Activated CD4-positive, alpha-beta T cell treated with anti-CD3 and anti-CD28 coated beads, Interleukin-2, amount 10 ng/mL, durations not matched to agents 24 days and 14 days (primary cell): ENCODE measurements at regions not wholly inside any gene's neighbourhood (a gene's known extent, or its start where the extent isn't known, plus 50 kb on each side); places are given as distances from the start of the nearest gene placed in this dataset.
"Not testable (repeated sequence)": the region's sequence is repeated elsewhere in the genome, so short reads cannot be mapped to it uniquely, and the experiment has no call there.

ENCODE experiments used
- DNase-seq: peaks from one replicate; pipeline ENCODE4 v3.0.0; 2022
- H3K27ac Mint-ChIP-seq: one replicate; pipeline ENCODE4 v1.8.0; 2022; ENCODE audit warnings: mild to moderate bottlenecking, mixed read lengths
- H3K27me3 Mint-ChIP-seq: one replicate; pipeline ENCODE4 v1.8.0; 2022; ENCODE audit warnings: mixed read lengths
- H3K36me3 Mint-ChIP-seq: one replicate; pipeline ENCODE4 v1.8.0; 2022; ENCODE audit warnings: low read depth, mild to moderate bottlenecking, mixed read lengths
- H3K4me1 Mint-ChIP-seq: one replicate; pipeline ENCODE4 v1.8.0; 2021; ENCODE audit warnings: mixed read lengths
- H3K4me3 Mint-ChIP-seq: one replicate; pipeline ENCODE4 v1.8.0; 2022; ENCODE audit warnings: mild to moderate bottlenecking, moderate library complexity, mixed read lengths
- H3K9me3 Mint-ChIP-seq: one replicate; pipeline ENCODE4 v1.8.0; 2021; ENCODE audit warnings: mixed read lengths
- intact Hi-C: fragments of 100-400 bp; cut with micrococcal nuclease; formaldehyde crosslinking; loops from one replicate; pipeline ENCODE4 v1.15.1; 2023

GRCh38 chr9:94033383-94033782 is 50.9 kb upstream of the PTPDC1 start:
- Mint-ChIP-seq H3K27me3 (peaks cover 10% of the 10 kb centered on the region), H3K4me3 (no peak overlapping the region), H3K27ac (no peak overlapping the region), H3K9me3 (peaks cover 8% of the 10 kb centered on the region), H3K36me3 (peaks cover 4% of the 10 kb centered on the region), H3K4me1 (peaks cover 18% of the 10 kb centered on the region)
- no peak for DNase-seq
- intact Hi-C loops, result no loop called here

- intact Hi-C loops, result loop anchor here (2.0 kb wide), 1 partner anchor 135 kb away; no protein-coding TSS in a partner anchor
- peaks cover 18% of the 10 kb centered on the region for H3K4me1 Mint-ChIP-seq
These were observed 52.3 kb upstream of the PTPDC1 start for GRCh38 chr9:94031946-94032345.

GRCh38 chr9:94031380-94031779 is 52.9 kb upstream of the PTPDC1 start:
- Mint-ChIP-seq H3K9me3 (peaks cover 10% of the 10 kb centered on the region), H3K4me3 (peak overlapping the region; percentile 100), H3K27ac (peak overlapping the region; percentile 64), H3K27me3 (peaks cover 8% of the 10 kb centered on the region), H3K36me3 (peaks cover 2% of the 10 kb centered on the region), H3K4me1 (peaks cover 18% of the 10 kb centered on the region)
- DNase-seq, result no peak
- intact Hi-C loops, result loop anchor here (2.0 kb wide), 1 partner anchor 135 kb away; no protein-coding TSS in a partner anchor

More at GRCh38 chr9:94031946-94032345, 52.3 kb upstream of the PTPDC1 start:
- Mint-ChIP-seq H3K27me3 (peaks cover 10% of the 10 kb centered on the region), H3K27ac (no peak overlapping the region), H3K9me3 (peaks cover 10% of the 10 kb centered on the region), H3K36me3 (peaks cover 2% of the 10 kb centered on the region), H3K4me3 (no peak overlapping the region)
- no peak for DNase-seq

GRCh38 chr9:94030318-94031179 is 53.7 kb upstream of the PTPDC1 start:
- peak; percentile 95 for DNase-seq
- H3K27me3 Mint-ChIP-seq, result peaks cover 8% of the 10 kb centered on the region
- H3K4me3 Mint-ChIP-seq, result peak overlapping the region; percentile 100
- peaks cover 18% of the 10 kb centered on the region for H3K4me1 Mint-ChIP-seq
- intact Hi-C loops, result loop anchor here (2.0 kb wide), 1 partner anchor 136 kb away; no protein-coding TSS in a partner anchor
- peaks cover 10% of the 10 kb centered on the region for H3K9me3 Mint-ChIP-seq
- H3K36me3 Mint-ChIP-seq, result peaks cover 2% of the 10 kb centered on the region
- H3K27ac Mint-ChIP-seq, result peak overlapping the region; percentile 97

GRCh38 chr9:94029932-94030317 is 54.3 kb upstream of the PTPDC1 start:
- Mint-ChIP-seq H3K36me3 (peaks cover 2% of the 10 kb centered on the region), H3K27ac (peak overlapping the region; percentile 97), H3K27me3 (peaks cover 7% of the 10 kb centered on the region), H3K4me1 (peaks cover 18% of the 10 kb centered on the region), H3K4me3 (peak overlapping the region; percentile 100), H3K9me3 (peaks cover 12% of the 10 kb centered on the region)
- intact Hi-C loops, result loop anchor here (2.0 kb wide), 1 partner anchor 137 kb away; no protein-coding TSS in a partner anchor
- no peak for DNase-seq

- H3K27ac Mint-ChIP-seq, result no peak overlapping the region
- peaks cover 2% of the 10 kb centered on the region for H3K36me3 Mint-ChIP-seq
These were observed 57.4 kb upstream of the PTPDC1 start for GRCh38 chr9:94026816-94027215.

GRCh38 chr9:94022476-94022875 is 61.8 kb upstream of the PTPDC1 start:
- H3K4me3 Mint-ChIP-seq, H3K4me1 Mint-ChIP-seq, intact Hi-C loops, H3K27me3 Mint-ChIP-seq, H3K27ac Mint-ChIP-seq, H3K36me3 Mint-ChIP-seq, DNase-seq: not testable (repeated sequence)
- peaks cover 10% of the 10 kb centered on the region for H3K9me3 Mint-ChIP-seq

More at GRCh38 chr9:94026816-94027215, 57.4 kb upstream of the PTPDC1 start:
- no peak for DNase-seq
- Mint-ChIP-seq H3K9me3 (peaks cover 18% of the 10 kb centered on the region), H3K27me3 (peaks cover 6% of the 10 kb centered on the region), H3K4me3 (no peak overlapping the region), H3K4me1 (peaks cover 18% of the 10 kb centered on the region)
- intact Hi-C loops, result no loop called here

- H3K27me3 Mint-ChIP-seq, H3K36me3 Mint-ChIP-seq, H3K27ac Mint-ChIP-seq, DNase-seq, H3K4me1 Mint-ChIP-seq, intact Hi-C loops, H3K4me3 Mint-ChIP-seq: not testable (repeated sequence)
- peaks cover 10% of the 10 kb centered on the region for H3K9me3 Mint-ChIP-seq
These were observed 63.4 kb upstream of the PTPDC1 start for GRCh38 chr9:94020836-94021235.

GRCh38 chr9:94018628-94019027 is 63.5 kb upstream of the BARX1 start:
- Mint-ChIP-seq H3K27ac (no peak overlapping the region), H3K4me1 (no peaks in the 10 kb centered on the region), H3K9me3 (peaks cover 5% of the 10 kb centered on the region), H3K4me3 (no peak overlapping the region), H3K36me3 (no peaks in the 10 kb centered on the region), H3K27me3 (peaks cover 4% of the 10 kb centered on the region)
- DNase-seq, result no peak
- intact Hi-C loops, result no loop called here

- no peaks in the 10 kb centered on the region for H3K36me3 Mint-ChIP-seq
- H3K4me1 Mint-ChIP-seq, result no peaks in the 10 kb centered on the region
- peaks cover 4% of the 10 kb centered on the region for H3K27me3 Mint-ChIP-seq
- no peak for DNase-seq
- no peak overlapping the region for H3K27ac Mint-ChIP-seq
- H3K9me3 Mint-ChIP-seq, result peaks cover 2% of the 10 kb centered on the region
- intact Hi-C loops, result no loop called here
- no peak overlapping the region for H3K4me3 Mint-ChIP-seq
These were observed 62.9 kb upstream of the BARX1 start for GRCh38 chr9:94017939-94018531.

GRCh38 chr9:94016744-94017143 is 61.6 kb upstream of the BARX1 start:
- intact Hi-C loops, result no loop called here
- no peak overlapping the region for H3K27ac Mint-ChIP-seq
- peaks cover 6% of the 10 kb centered on the region for H3K27me3 Mint-ChIP-seq
- H3K9me3 Mint-ChIP-seq, result peaks cover 2% of the 10 kb centered on the region
- H3K4me3 Mint-ChIP-seq, result no peak overlapping the region
- H3K4me1 Mint-ChIP-seq, result no peaks in the 10 kb centered on the region
- no peaks in the 10 kb centered on the region for H3K36me3 Mint-ChIP-seq
- DNase-seq, result no peak

GRCh38 chr9:94014920-94015319 is 59.8 kb upstream of the BARX1 start:
- intact Hi-C loops, result loop anchor here (1.0 kb wide), 1 partner anchor 198 kb away; no protein-coding TSS in a partner anchor
- Mint-ChIP-seq H3K36me3 (no peaks in the 10 kb centered on the region), H3K4me1 (no peaks in the 10 kb centered on the region), H3K4me3 (no peak overlapping the region), H3K27ac (no peak overlapping the region), H3K27me3 (peaks cover 8% of the 10 kb centered on the region), H3K9me3 (no peaks in the 10 kb centered on the region)
- DNase-seq, result no peak

- no peaks in the 10 kb centered on the region for H3K9me3 Mint-ChIP-seq
- no peaks in the 10 kb centered on the region for H3K4me1 Mint-ChIP-seq
- H3K4me3 Mint-ChIP-seq, result no peak overlapping the region
- DNase-seq, result no peak
- intact Hi-C loops, result loop anchor here (1.0 kb wide), 1 partner anchor 199 kb away; no protein-coding TSS in a partner anchor
- H3K27ac Mint-ChIP-seq, result no peak overlapping the region
- H3K36me3 Mint-ChIP-seq, result no peaks in the 10 kb centered on the region
- peaks cover 6% of the 10 kb centered on the region for H3K27me3 Mint-ChIP-seq
These were observed 59.0 kb upstream of the BARX1 start for GRCh38 chr9:94014066-94014654.
